ENCODE measurements at regions not wholly inside any gene's neighbourhood (a gene's known extent, or its start where the extent isn't known, plus 50 kb on each side); places are given as distances from the start of the nearest gene placed in this dataset.

- H3K4me2 ChIP-seq, result no peak overlapping the region
- H4K20me1 ChIP-seq (replicated peaks; ENCODE audit: insufficient read depth), result no peaks in the 10 kb centered on the region
- TF ChIP-seq EZH2phosphoT487 (IDR thresholded peaks at IDR 0.05; ENCODE audit: unreplicated experiment), result no peak
- no peak for TF ChIP-seq NANOG (IDR thresholded peaks at IDR 0.05; ENCODE audit: borderline replicate concordance)
- no peak for TF ChIP-seq ETS1 (IDR thresholded peaks at IDR 0.05)
- TF ChIP-seq ZNF114 (CRISPR knock-in tag; IDR thresholded peaks at IDR 0.05), result no peak
- no peak for TF ChIP-seq POLR2AphosphoS5 (IDR thresholded peaks at IDR 0.05; ENCODE audit: low read depth)
- no peak for TF ChIP-seq STAT1 (IDR thresholded peaks at IDR 0.05; ENCODE audit: unreplicated experiment)
- TF ChIP-seq ZNF462 (CRISPR knock-in tag; IDR thresholded peaks at IDR 0.05), result no peak
- no peak for TF ChIP-seq REST (IDR thresholded peaks at IDR 0.05; ENCODE audit: unreplicated experiment)
- no peak for TF ChIP-seq JUNB (IDR thresholded peaks at IDR 0.05; ENCODE audit: unreplicated experiment)
- no peak for TF ChIP-seq CREB1 (CRISPR knock-in tag; IDR thresholded peaks at IDR 0.05; ENCODE audit: low read depth)
- TF ChIP-seq ZNF331 (CRISPR knock-in tag; IDR thresholded peaks at IDR 0.05; ENCODE audit: low read depth), result no peak
- peaks cover 8% of the 10 kb centered on the region for H3K27me3 Mint-ChIP-seq (ENCODE audit: insufficient read depth, low read depth, poor library complexity)
- no peaks in the 10 kb centered on the region for H3K27me3 ChIP-seq (ENCODE audit: insufficient read depth)
- H3K4me3 ChIP-seq, result no peak overlapping the region
- H3K27ac Mint-ChIP-seq, result no peak overlapping the region; the same call in 1 of the 2 replicates
- peaks cover 12% of the 10 kb centered on the region for H3K4me1 ChIP-seq (ENCODE audit: insufficient read depth)
- peaks cover 5% of the 10 kb centered on the region; the same call in 1 of the 2 replicates for H3K9me2 ChIP-seq (ENCODE audit: insufficient read depth)
- no peaks in the 10 kb centered on the region for H3F3A ChIP-seq (replicated peaks; ENCODE audit: low read depth)
- H3K79me2 ChIP-seq (replicated peaks; ENCODE audit: insufficient read depth), result no peaks in the 10 kb centered on the region
- no peak for ATAC-seq
- no peak overlapping the region for H3K4me3 Mint-ChIP-seq
- no peaks in the 10 kb centered on the region for H3K36me3 Mint-ChIP-seq (ENCODE audit: low read depth)
- H2AFZ ChIP-seq, result no peak overlapping the region
- no peak for DNase-seq (ENCODE audit: low spot score)
- H3K36me3 ChIP-seq (ENCODE audit: insufficient read depth), result no peaks in the 10 kb centered on the region
- H3K9me3 Mint-ChIP-seq, result no peaks in the 10 kb centered on the region
- no peak overlapping the region for H3K27ac ChIP-seq (ENCODE audit: low read depth)
- peaks cover 22% of the 10 kb centered on the region for H3K4me1 Mint-ChIP-seq
These were observed 88.8 kb downstream of the CHST1 start for GRCh38 chr11:45576461-45577215.

Measured in GM23338 (cell line).